Neural cell (in vitro differentiated cells): ENCODE measurements at regions not wholly inside any gene's neighbourhood (a gene's known extent, or its start where the extent isn't known, plus 50 kb on each side); places are given as distances from the start of the nearest gene placed in this dataset.

Experiments used
- H2AFZ ChIP-seq: fragments of 200-600, 300-800 bp; sonication (generic), shearing (Covaris generic); 2 replicates; pipeline ENCODE4 v1.6.0; 2014; ENCODE audit warnings: low read depth, mild to moderate bottlenecking, antibody characterized with exemption, low read length, moderate library complexity
- H3F3A ChIP-seq: fragments of 200-600 bp; shearing (Covaris generic); 2 replicates; pipeline ENCODE4 v1.6.1; 2016; ENCODE audit warnings: mild to moderate bottlenecking, moderate library complexity, mixed read lengths, antibody characterized with exemption, low read length; ENCODE audit not compliant: insufficient read depth, poor library complexity, severe bottlenecking
- H3K27ac ChIP-seq: fragments of 200-600, 300-800 bp; sonication (generic), shearing (Covaris generic); 2 replicates; pipeline ENCODE4 v1.5.1; 2014; ENCODE audit warnings: mild to moderate bottlenecking, low read length, moderate library complexity
- H3K27me3 ChIP-seq: fragments of 300-800, 200-600 bp; sonication (generic), shearing (Covaris generic); 2 replicates; pipeline ENCODE4 v1.6.0; 2014; ENCODE audit warnings: mild to moderate bottlenecking, low read depth, low read length, moderate library complexity; ENCODE audit not compliant: insufficient read depth
- H3K36me3 ChIP-seq: fragments of 300-800, 200-600 bp; sonication (generic), shearing (Covaris generic); 2 replicates; pipeline ENCODE4 v1.5.1; 2014; ENCODE audit warnings: mild to moderate bottlenecking, antibody characterized with exemption, low read length, moderate library complexity; ENCODE audit not compliant: insufficient read depth
- H3K4me2 ChIP-seq: fragments of 300-800, 200-600 bp; sonication (generic), shearing (Covaris generic); 2 replicates; pipeline ENCODE4 v1.6.0; 2014; ENCODE audit warnings: mild to moderate bottlenecking, low read length
- H3K4me3 ChIP-seq: fragments of 300-800, 200-600 bp; sonication (generic), shearing (Covaris generic); 2 replicates; pipeline ENCODE4 v1.5.1; 2014; ENCODE audit warnings: mild to moderate bottlenecking, low read length, moderate library complexity
- H3K79me2 ChIP-seq: fragments of 200-600 bp; shearing (Covaris generic); replicated peaks from 2 replicates; pipeline ENCODE4 v1.6.0; 2014; ENCODE audit warnings: mild to moderate bottlenecking, low read length, moderate library complexity; ENCODE audit not compliant: insufficient read depth
- H3K9ac ChIP-seq: fragments of 300-800, 200-600 bp; sonication (generic), shearing (Covaris generic); 2 replicates; pipeline ENCODE4 v1.6.1; 2016; ENCODE audit warnings: mild to moderate bottlenecking, low read length, mixed read lengths
- H3K9me2 ChIP-seq: fragments of 200-600 bp; shearing (Covaris generic); 2 replicates; pipeline ENCODE4 v1.6.1; 2016; ENCODE audit warnings: mild to moderate bottlenecking, low read length, mixed read lengths; ENCODE audit not compliant: insufficient read depth
- H3K9me3 ChIP-seq: fragments of 200-600, 300-800 bp; sonication (generic), shearing (Covaris generic); 2 replicates; pipeline ENCODE4 v1.6.1; 2016; ENCODE audit warnings: mild to moderate bottlenecking, mixed run types, low read length, moderate library complexity, mixed read lengths
- H4K20me1 ChIP-seq: fragments of 200-600 bp; shearing (Covaris generic); 2 replicates; pipeline ENCODE4 v1.6.1; 2016; ENCODE audit warnings: mild to moderate bottlenecking, mixed run types; ENCODE audit not compliant: insufficient read depth
- EP300 ChIP-seq: fragments of 450-650 bp; conservative IDR thresholded peaks from 2 replicates; pipeline ENCODE4 v1.6.1; 2014; ENCODE audit warnings: antibody characterized with exemption, mild to moderate bottlenecking, moderate library complexity; ENCODE audit not compliant: poor library complexity, severe bottlenecking
- EZH2 ChIP-seq: fragments of 200-600, 300-800 bp; shearing (Covaris generic), sonication (generic); IDR thresholded peaks from 2 replicates; pipeline ENCODE4 v1.6.1; 2014; ENCODE audit warnings: antibody characterized with exemption, low read length, borderline replicate concordance, mild to moderate bottlenecking; ENCODE audit not compliant: insufficient read depth, poor library complexity, severe bottlenecking
- MXI1 ChIP-seq: fragments of 450-650 bp; conservative IDR thresholded peaks from 2 replicates; pipeline ENCODE4 v1.6.1; 2014; ENCODE audit warnings: antibody characterized with exemption, mild to moderate bottlenecking; ENCODE audit not compliant: poor library complexity, severe bottlenecking
- POLR2AphosphoS5 ChIP-seq: IDR thresholded peaks from 2 replicates; pipeline ENCODE4 v1.6.1; 2012
- RAD21 ChIP-seq: fragments of 450-650 bp; conservative IDR thresholded peaks from 2 replicates; pipeline ENCODE4 v1.6.1; 2014; ENCODE audit warnings: antibody characterized with exemption, mild to moderate bottlenecking, moderate library complexity
- SMC3 ChIP-seq: fragments of 450-650 bp; conservative IDR thresholded peaks from 2 replicates; pipeline ENCODE4 v1.6.1; 2014; ENCODE audit warnings: antibody characterized with exemption, mild to moderate bottlenecking, moderate library complexity; ENCODE audit not compliant: poor library complexity
- TAF1 ChIP-seq: IDR thresholded peaks from 2 replicates; pipeline ENCODE4 v1.6.1; 2012; ENCODE audit warnings: low read depth
- TF ChIP-seq, protein P1 (sequence below): IDR thresholded peaks from 2 replicates; pipeline ENCODE4 v1.6.1; 2012; ENCODE audit warnings: borderline replicate concordance
- TF ChIP-seq, protein P2 (sequence below): fragments of 450-650 bp; IDR thresholded peaks from 2 replicates; pipeline ENCODE4 v1.5.1; 2014; ENCODE audit warnings: antibody characterized with exemption, mild to moderate bottlenecking, moderate library complexity; ENCODE audit not compliant: poor library complexity, severe bottlenecking

DNA sequence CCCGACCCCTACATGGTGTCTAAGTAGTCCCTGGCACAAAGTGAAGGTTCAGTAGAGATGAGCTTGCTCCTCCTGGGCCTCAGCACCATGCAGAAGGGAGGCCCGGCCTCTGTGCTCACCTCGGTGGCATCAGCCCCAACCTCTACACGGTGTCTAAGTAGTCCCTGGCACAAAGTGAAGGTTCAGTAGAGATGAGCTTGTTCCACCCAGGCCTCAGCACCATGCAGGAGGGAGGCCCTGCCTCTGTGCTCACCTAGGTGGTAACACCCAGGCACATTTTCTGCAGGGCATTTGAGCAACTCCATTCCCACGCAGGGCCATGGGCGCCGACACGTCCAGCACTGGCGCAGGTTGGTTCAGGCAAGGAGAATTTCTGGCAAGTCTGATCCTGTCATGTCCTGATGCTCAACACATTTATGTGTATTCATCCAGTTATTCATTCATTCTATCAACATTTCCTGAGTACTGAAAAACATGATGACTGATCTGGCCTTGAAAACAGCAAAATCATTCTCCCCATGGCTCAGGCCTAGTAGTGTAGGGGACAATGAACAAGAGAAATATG, 408.2 kb upstream of the MYT1L start:
- TF ChIP-seq, protein P1, sequence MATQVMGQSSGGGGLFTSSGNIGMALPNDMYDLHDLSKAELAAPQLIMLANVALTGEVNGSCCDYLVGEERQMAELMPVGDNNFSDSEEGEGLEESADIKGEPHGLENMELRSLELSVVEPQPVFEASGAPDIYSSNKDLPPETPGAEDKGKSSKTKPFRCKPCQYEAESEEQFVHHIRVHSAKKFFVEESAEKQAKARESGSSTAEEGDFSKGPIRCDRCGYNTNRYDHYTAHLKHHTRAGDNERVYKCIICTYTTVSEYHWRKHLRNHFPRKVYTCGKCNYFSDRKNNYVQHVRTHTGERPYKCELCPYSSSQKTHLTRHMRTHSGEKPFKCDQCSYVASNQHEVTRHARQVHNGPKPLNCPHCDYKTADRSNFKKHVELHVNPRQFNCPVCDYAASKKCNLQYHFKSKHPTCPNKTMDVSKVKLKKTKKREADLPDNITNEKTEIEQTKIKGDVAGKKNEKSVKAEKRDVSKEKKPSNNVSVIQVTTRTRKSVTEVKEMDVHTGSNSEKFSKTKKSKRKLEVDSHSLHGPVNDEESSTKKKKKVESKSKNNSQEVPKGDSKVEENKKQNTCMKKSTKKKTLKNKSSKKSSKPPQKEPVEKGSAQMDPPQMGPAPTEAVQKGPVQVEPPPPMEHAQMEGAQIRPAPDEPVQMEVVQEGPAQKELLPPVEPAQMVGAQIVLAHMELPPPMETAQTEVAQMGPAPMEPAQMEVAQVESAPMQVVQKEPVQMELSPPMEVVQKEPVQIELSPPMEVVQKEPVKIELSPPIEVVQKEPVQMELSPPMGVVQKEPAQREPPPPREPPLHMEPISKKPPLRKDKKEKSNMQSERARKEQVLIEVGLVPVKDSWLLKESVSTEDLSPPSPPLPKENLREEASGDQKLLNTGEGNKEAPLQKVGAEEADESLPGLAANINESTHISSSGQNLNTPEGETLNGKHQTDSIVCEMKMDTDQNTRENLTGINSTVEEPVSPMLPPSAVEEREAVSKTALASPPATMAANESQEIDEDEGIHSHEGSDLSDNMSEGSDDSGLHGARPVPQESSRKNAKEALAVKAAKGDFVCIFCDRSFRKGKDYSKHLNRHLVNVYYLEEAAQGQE: no peak
- TF ChIP-seq EP300 (no peak), MXI1 (no peak), RAD21 (no peak), SMC3 (no peak), POLR2AphosphoS5 (no peak), EZH2 (no peak), TAF1 (no peak)
- TF ChIP-seq, protein P2, sequence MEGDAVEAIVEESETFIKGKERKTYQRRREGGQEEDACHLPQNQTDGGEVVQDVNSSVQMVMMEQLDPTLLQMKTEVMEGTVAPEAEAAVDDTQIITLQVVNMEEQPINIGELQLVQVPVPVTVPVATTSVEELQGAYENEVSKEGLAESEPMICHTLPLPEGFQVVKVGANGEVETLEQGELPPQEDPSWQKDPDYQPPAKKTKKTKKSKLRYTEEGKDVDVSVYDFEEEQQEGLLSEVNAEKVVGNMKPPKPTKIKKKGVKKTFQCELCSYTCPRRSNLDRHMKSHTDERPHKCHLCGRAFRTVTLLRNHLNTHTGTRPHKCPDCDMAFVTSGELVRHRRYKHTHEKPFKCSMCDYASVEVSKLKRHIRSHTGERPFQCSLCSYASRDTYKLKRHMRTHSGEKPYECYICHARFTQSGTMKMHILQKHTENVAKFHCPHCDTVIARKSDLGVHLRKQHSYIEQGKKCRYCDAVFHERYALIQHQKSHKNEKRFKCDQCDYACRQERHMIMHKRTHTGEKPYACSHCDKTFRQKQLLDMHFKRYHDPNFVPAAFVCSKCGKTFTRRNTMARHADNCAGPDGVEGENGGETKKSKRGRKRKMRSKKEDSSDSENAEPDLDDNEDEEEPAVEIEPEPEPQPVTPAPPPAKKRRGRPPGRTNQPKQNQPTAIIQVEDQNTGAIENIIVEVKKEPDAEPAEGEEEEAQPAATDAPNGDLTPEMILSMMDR: no peak
- peak overlapping the region; percentile 59 for H3K27ac ChIP-seq
- H3K9me2 ChIP-seq: no peaks in the 10 kb centered on the region
- H3K9me3 ChIP-seq: no peaks in the 10 kb centered on the region
- H4K20me1 ChIP-seq: no peaks in the 10 kb centered on the region
- H3K4me2 ChIP-seq: no peak overlapping the region
- peak overlapping the region; percentile 13 for H3K9ac ChIP-seq
- no peaks in the 10 kb centered on the region for H3K27me3 ChIP-seq
- H3F3A ChIP-seq: no peaks in the 10 kb centered on the region
- H2AFZ ChIP-seq: no peak overlapping the region
- no peaks in the 10 kb centered on the region for H3K36me3 ChIP-seq
- no peak overlapping the region for H3K4me3 ChIP-seq
- H3K79me2 ChIP-seq: no peaks in the 10 kb centered on the region

DNA sequence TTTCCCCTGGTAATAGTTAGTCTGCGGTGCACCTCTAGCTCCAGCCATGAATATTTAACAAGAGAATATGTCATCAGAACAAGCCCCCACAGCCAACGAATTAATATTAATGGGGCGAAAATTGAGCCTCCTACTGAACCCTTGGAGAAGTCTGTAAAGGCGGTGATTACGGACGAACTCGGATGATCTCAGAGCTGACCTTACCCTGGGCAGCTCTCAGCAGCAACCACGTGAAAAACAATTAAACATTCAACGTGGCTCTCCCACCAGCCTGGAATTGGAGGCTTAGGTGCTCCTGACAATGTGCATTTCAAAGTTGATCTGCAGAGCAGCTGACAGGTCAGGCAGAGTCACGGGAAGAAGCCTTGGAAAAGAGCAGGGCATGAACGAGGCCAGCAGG, 407.6 kb upstream of the MYT1L start:
- Histone ChIP-seq H3K4me3 (no peak overlapping the region), H3K4me2 (no peak overlapping the region), H2AFZ (no peak overlapping the region), H3K9me2 (no peaks in the 10 kb centered on the region), H3K36me3 (no peaks in the 10 kb centered on the region), H3F3A (no peaks in the 10 kb centered on the region), H3K79me2 (no peaks in the 10 kb centered on the region), H3K27ac (peak overlapping the region; percentile 59), H4K20me1 (no peaks in the 10 kb centered on the region), H3K9me3 (no peaks in the 10 kb centered on the region), H3K9ac (peak overlapping the region; percentile 13), H3K27me3 (no peaks in the 10 kb centered on the region)
- TF ChIP-seq EZH2 (no peak), MXI1 (no peak), POLR2AphosphoS5 (no peak), TAF1 (no peak), EP300 (no peak), SMC3 (no peak), RAD21 (no peak)
- TF ChIP-seq, protein P2: no peak
- TF ChIP-seq, protein P1: no peak
